ENCODE measurements at regions not wholly inside any gene's neighbourhood (a gene's known extent, or its start where the extent isn't known, plus 50 kb on each side); places are given as distances from the start of the nearest gene placed in this dataset.

GRCh38 chr3:5758699-5759098 is 571.2 kb downstream of the EDEM1 start:
- no peaks in the 10 kb centered on the region for H3K4me1 ChIP-seq
- no peak overlapping the region for H3K4me2 ChIP-seq
- no peak overlapping the region for H3K27ac ChIP-seq
- no peak overlapping the region for H3K4me3 ChIP-seq
- POLR2A ChIA-PET, result no interaction called here
- WGBS (ENCODE audit: missing lambda C conversion rate), result 3% methylated on average over 6 of the region's 6 CpGs
- CTCF ChIA-PET, result no interaction called here
- ATAC-seq (no peak), FAIRE-seq (no peak), DNase-seq (ENCODE audit: low read depth in 1 of 2, low spot score in 1 of 2) (no peak)
- TF ChIP-seq FOSB (CRISPR knock-in tag; IDR thresholded peaks at IDR 0.05) (no peak), CTCF (IDR thresholded peaks at IDR 0.05) (no peak), ZFP36 (IDR thresholded peaks at IDR 0.05; ENCODE audit: borderline replicate concordance, partially characterized antibody) (no peak), ESRRA (IDR thresholded peaks at IDR 0.05; ENCODE audit: borderline replicate concordance, low read length) (no peak), HDAC2 (IDR thresholded peaks at IDR 0.05) (no peak), REST (IDR thresholded peaks at IDR 0.05) (no peak), KDM5A (IDR thresholded peaks at IDR 0.05) (no peak), TP53 (CRISPR knock-in tag; IDR thresholded peaks at IDR 0.05) (no peak), RARB (CRISPR knock-in tag; IDR thresholded peaks at IDR 0.05) (no peak), JUNB (IDR thresholded peaks at IDR 0.05) (no peak), RFX5 (IDR thresholded peaks at IDR 0.05) (no peak), SMC3 (IDR thresholded peaks at IDR 0.05) (no peak), ZNF302 (CRISPR knock-in tag; IDR thresholded peaks at IDR 0.05) (no peak), CHD2 (IDR thresholded peaks at IDR 0.05; ENCODE audit: low read length, partially characterized antibody) (no peak), EHMT2 (IDR thresholded peaks at IDR 0.05; ENCODE audit: low read depth) (no peak), RCOR1 (IDR thresholded peaks at IDR 0.05; ENCODE audit: low read depth, low read length) (no peak), CBX8 (IDR thresholded peaks at IDR 0.05) (no peak), GATA3 (IDR thresholded peaks at IDR 0.05; ENCODE audit: borderline replicate concordance) (no peak), FOXS1 (CRISPR knock-in tag; IDR thresholded peaks at IDR 0.05) (no peak)
- TF ChIP-seq, protein P1, sequence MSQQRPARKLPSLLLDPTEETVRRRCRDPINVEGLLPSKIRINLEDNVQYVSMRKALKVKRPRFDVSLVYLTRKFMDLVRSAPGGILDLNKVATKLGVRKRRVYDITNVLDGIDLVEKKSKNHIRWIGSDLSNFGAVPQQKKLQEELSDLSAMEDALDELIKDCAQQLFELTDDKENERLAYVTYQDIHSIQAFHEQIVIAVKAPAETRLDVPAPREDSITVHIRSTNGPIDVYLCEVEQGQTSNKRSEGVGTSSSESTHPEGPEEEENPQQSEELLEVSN (IDR thresholded peaks at IDR 0.05; ENCODE audit: borderline replicate concordance, low read depth), result no peak
- H3K9me3 ChIP-seq, result no peaks in the 10 kb centered on the region; the same call in 2 of the 3 replicates

- ChIA-PET POLR2A (no interaction called here), CTCF (no interaction called here)
- ATAC-seq (no peak), FAIRE-seq (no peak), DNase-seq (ENCODE audit: low read depth in 1 of 2, low spot score in 1 of 2) (no peak)
- Histone ChIP-seq H3K4me3 (no peak overlapping the region), H3K9me3 (no peaks in the 10 kb centered on the region; the same call in 2 of the 3 replicates), H3K27ac (no peak overlapping the region), H3K4me1 (no peaks in the 10 kb centered on the region), H3K4me2 (no peak overlapping the region)
- TF ChIP-seq CBX2 (IDR thresholded peaks at IDR 0.05; ENCODE audit: borderline replicate concordance, low read depth), result no peak
- no peak for TF ChIP-seq KDM5A (IDR thresholded peaks at IDR 0.05)
- TF ChIP-seq SMC3 (IDR thresholded peaks at IDR 0.05), result no peak
- TF ChIP-seq JUNB (IDR thresholded peaks at IDR 0.05), result no peak
- TF ChIP-seq RAD21 (conservative IDR thresholded peaks at IDR 0.05 in 1 of 2, IDR thresholded peaks at IDR 0.05 in 1 of 2), result no peak
- TF ChIP-seq BCL3 (IDR thresholded peaks at IDR 0.05), result no peak
- 35% methylated on average over 3 of the region's 3 CpGs for WGBS (ENCODE audit: missing lambda C conversion rate)
These were observed 575.0 kb downstream of the EDEM1 start for GRCh38 chr3:5762506-5762905.

All from A549 (cell line).